CD4-positive, alpha-beta T cell treated with Interferon alpha-2 for 1 hour (primary cell): ENCODE measurements at regions not wholly inside any gene's neighbourhood (a gene's known extent, or its start where the extent isn't known, plus 50 kb on each side); places are given as distances from the start of the nearest gene placed in this dataset.
"Not testable (repeated sequence)": the region's sequence is repeated elsewhere in the genome, so short reads cannot be mapped to it uniquely, and the experiment has no call there.

Experiments used
- DNase-seq, 2 donors: peaks; one replicate each; pipeline ENCODE4 v3.0.0-alpha.2; 2020 to 2022

DNA sequence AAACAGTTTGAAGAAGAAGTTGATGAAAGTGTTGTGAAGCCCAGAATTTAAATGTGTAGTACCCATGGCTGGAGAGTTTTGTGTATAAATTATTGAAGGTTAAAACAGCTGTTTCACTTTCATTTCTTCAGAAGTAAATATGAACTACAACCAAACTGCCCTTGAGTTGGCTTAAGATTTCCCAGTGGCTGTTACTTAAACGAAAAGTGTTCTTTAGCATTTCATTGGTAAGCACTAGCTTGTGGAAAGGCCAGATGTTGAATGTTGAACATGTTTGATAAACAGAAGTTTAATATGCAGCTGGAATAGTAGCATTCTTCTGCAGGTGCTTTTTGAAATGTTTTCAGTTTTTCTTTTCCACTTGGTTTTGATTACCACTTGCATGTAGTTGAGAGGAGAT, 83.2 kb upstream of the TNRC6B start:
- peak in 1 of 2 donors; percentile 52 for DNase-seq

- not testable (repeated sequence) for DNase-seq
Observed at GRCh38 chr22:40099887-40100286, 77.8 kb upstream of the TNRC6B start.

- DNase-seq = no peak
Observed at GRCh38 chr22:40105755-40106154, 72.0 kb upstream of the TNRC6B start.

DNA sequence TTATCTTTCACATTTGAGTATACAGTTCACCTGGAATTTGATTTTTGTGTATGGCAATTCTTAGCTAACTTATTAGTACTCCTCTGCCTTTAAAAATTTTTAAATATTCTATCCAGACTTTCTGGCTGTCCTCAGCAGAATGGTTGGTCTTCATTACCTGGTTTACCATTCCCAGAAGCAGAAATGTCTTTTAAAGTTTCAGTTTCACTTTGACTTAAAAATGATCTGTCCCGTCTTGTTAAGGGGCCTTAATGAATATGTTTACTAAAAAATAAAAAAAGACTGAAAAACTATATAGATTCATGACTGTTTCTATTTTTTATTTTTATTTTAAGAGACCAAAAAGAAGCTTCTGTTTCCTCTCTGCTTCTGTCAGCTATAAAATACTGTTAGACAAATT, 70.5 kb upstream of the TNRC6B start:
- DNase-seq = peak in 1 of 2 donors; percentile 51

DNA sequence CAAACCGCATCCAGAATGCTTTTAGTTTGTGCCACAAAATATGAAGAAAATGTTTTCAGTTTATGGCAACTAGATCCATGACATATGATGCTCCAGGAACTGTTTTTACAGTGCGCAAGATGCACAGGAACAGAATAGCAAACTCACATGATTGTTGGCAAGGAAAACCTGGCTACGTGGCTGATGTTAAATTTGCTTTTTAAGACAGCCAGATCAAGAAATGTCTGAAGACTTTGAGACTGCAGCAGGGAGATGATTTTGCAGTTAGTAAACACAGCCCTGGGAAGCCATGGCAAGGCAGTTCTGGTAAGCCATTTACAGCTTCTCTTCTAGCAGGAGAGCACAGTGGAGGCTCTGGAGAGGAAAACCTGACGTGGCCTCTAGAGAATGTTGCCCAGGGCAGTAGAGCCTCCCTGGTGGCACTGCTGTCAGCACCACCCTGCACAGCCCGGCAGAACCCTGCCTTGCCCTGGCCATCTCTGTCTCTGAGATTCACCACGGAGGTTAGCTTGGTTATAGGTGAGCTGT, 69.8 kb upstream of the TNRC6B start:
- peak in 1 of 2 donors; percentile 25 for DNase-seq

DNA sequence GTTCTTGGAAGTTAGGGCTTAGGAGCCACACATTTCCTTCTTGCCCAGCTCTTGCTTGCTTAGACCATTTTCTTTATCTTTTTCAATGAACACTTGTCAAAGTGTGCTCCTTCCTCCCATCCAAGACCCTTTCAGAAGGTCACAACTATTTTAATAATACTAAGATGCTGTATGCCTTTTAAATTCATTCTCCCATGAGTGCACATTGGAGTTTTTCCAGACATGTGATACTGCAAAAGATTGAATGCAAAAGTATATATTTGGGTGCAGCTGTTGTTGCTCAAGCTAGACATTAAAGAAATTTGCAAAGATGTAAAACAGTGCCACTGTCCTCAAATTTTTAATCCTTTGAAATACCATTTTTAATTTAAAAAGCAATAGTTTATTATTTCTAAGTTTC, 69.3 kb upstream of the TNRC6B start:
- no peak for DNase-seq

DNA sequence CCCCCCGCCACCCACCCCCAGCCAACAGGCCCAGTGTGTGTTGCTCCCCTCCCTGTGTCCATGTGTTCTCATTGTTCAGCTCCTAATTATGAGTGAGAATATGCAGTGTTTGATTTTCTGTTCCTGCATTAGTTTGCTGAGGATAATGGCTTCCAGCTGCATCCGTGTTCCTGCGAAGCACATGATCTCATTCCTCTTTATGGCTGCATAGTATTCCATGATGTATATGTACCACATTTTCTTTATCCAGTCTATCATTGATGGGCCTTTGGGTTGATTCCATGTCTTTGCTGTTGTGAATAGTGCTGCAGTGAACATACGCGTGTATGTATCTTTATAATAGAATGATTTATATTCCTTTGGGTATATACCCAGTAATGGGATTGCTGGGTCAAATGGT, 68.8 kb upstream of the TNRC6B start:
- not testable (repeated sequence) for DNase-seq

DNA sequence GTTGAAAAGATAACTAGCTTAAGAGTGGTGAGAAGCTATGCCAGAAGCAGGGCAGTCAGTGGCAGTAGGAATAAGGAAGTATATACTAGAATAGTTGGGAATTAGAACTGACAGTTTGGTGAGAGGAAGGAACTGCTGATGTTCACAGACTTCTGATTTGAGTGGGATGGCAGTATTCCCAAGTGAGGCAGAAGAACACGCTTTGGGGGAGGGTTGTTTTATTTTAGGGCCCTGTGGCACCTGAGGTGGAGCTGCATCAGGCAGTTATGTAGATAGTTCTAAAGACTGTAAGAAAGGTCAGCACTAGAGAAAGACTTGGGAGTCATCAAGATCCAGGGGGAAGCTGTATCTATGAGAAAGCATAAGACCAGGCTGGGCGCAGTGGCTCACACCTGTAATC, 66.3 kb upstream of the TNRC6B start:
- DNase-seq = no peak

GRCh38 chr22:40112595-40112994, 65.1 kb upstream of the TNRC6B start:
- no peak for DNase-seq

DNA sequence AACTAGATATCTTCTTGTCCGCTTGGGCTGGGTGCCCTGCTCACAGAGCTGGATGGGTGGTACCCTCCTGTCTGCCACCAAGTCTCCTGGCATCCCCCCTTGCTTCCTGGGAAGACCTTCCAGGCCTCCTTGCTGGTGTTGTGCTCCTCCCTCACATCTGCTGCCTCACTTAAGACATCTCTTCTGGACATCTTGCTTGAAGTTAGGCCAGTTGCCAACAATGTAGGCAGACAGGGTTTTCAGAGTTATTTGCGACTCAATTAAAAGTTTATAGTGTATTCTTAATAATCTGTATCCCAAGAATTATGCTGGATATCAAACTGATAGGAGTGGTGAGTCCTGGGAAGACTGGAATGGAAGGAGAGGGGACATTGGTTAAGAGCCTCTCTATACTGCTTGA, 64.0 kb upstream of the TNRC6B start:
- no peak for DNase-seq

GRCh38 chr22:40114411-40114810, 63.3 kb upstream of the TNRC6B start:
- DNase-seq = no peak

GRCh38 chr22:40116496-40117200, 61.1 kb upstream of the TNRC6B start:
- DNase-seq = peak; percentile 43 to 66

GRCh38 chr22:40118979-40119378, 58.7 kb upstream of the TNRC6B start:
- DNase-seq = no peak

DNA sequence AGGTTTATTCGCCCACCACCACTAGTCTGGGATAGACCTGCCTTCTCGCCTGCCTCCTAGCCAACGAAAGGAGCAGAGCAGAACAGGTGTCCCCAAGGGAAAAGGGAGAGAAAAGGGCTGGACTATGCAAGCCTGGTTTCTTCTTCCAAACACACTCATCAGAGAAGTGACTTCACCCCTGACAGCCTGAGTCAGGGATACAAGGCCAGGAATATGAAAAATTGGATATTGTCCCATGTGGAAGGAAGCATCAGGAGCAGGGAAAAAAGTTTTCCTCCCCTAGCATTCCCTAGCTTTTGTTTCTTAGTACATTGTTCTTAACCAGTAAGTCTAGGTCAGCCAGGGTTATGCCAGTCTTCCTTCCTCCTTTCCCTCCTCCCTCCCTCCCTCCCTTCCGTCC, 56.9 kb upstream of the TNRC6B start:
- no peak for DNase-seq

DNA sequence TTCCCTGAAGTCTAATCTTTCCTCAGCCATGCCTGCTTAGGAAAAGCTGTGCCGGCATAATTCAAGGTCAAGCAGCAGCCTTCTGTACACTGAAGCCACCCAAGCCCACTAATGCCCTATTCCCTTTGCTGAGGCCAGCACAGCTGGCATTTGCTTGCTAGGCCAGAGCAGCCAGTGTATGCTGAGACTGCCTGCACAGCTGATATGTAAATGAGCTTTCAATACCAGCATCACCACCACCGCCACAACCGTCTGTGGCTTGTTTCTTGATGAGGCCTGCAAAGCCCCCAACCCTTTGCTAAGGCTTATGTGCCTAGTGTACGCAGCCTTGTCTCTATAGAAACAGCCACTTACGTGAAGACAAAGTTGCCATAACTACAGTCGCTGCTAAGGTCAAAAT, 56.3 kb upstream of the TNRC6B start:
- DNase-seq = peak in 1 of 2 donors; percentile 14

DNA sequence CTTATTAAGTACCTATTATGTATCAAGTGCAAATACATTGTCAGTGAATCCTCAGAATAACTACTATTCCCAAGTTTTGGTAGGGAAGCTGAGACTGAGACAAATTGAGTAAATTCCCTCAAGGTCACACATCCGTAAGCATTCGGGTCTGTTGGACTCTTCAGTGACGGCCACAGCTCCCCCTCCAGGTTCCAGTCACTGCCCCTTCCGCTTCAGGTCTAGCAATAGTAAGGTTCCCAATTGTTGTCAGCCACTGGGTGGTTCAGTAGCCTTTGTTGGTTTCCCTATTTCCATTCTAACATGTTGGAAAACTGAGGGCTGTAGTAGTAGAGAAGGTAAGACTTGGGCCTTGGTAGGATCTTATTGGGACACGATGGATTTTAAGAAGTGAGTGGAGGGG, 54.9 kb upstream of the TNRC6B start:
- DNase-seq = no peak

- no peak for DNase-seq
Observed at GRCh38 chr22:40123387-40123786, 54.3 kb upstream of the TNRC6B start.
